Neuronal stem cell (in vitro differentiated cells): ENCODE measurements at regions not wholly inside any gene's neighbourhood (a gene's known extent, or its start where the extent isn't known, plus 50 kb on each side); places are given as distances from the start of the nearest gene placed in this dataset.

Experiments used
- DNase-seq: peaks from one replicate; pipeline ENCODE4 v3.0.0-alpha.2; 2013; ENCODE audit warnings: low spot score
- H2AFZ ChIP-seq: one replicate; pipeline ENCODE4 v1.6.1; 2013; ENCODE audit warnings: mild to moderate bottlenecking, low read length, inconsistent platforms
- H2AK5ac ChIP-seq: 2 replicates; pipeline ENCODE4 v1.6.1; 2013; ENCODE audit warnings: low read depth, mild to moderate bottlenecking, inconsistent platforms, low read length, moderate library complexity, mixed read lengths
- H2BK120ac ChIP-seq: 2 replicates; pipeline ENCODE4 v1.6.1; 2013; ENCODE audit warnings: low read depth, mild to moderate bottlenecking, inconsistent platforms, low read length, moderate library complexity, mixed read lengths
- H2BK12ac ChIP-seq: one replicate; pipeline ENCODE4 v1.6.1; 2013; ENCODE audit warnings: low read length, inconsistent platforms
- H2BK15ac ChIP-seq: 2 replicates; pipeline ENCODE4 v1.6.1; 2013; ENCODE audit warnings: mild to moderate bottlenecking, low read length, inconsistent platforms, mixed read lengths
- H2BK5ac ChIP-seq: one replicate; pipeline ENCODE4 v1.6.1; 2013; ENCODE audit warnings: inconsistent platforms, mild to moderate bottlenecking, low read length, moderate library complexity
- H3K14ac ChIP-seq: one replicate; pipeline ENCODE4 v1.6.1; 2013; ENCODE audit warnings: low read length, inconsistent platforms
- H3K18ac ChIP-seq: 2 replicates; pipeline ENCODE4 v1.6.1; 2013; ENCODE audit warnings: low read length, inconsistent platforms
- H3K23ac ChIP-seq: 2 replicates; pipeline ENCODE4 v1.6.1; 2013; ENCODE audit warnings: low read depth, mild to moderate bottlenecking, mixed read lengths, low read length, inconsistent platforms; ENCODE audit not compliant: poor library complexity
- H3K27ac ChIP-seq: replicated peaks from 3 replicates; pipeline ENCODE4 v1.5.1; 2013; ENCODE audit warnings: low read length, inconsistent platforms
- H3K27me3 ChIP-seq, 3 experiments: 2 replicates each; pipeline ENCODE4 v1.6.1; 2013; ENCODE audit warnings: low read length in 3 of 3, mild to moderate bottlenecking in 2 of 3, inconsistent platforms in 1 of 3, low read depth in 1 of 3, mixed read lengths in 1 of 3, moderate library complexity in 1 of 3; ENCODE audit not compliant: control insufficient read depth in 3 of 3, insufficient read depth in 3 of 3
- H3K36me3 ChIP-seq, 2 donors: replicated peaks in 1 of 2; 2 replicates each; pipeline ENCODE4 v1.6.1; 2013; ENCODE audit warnings: low read length in 2 of 2; ENCODE audit not compliant: control insufficient read depth in 2 of 2, insufficient read depth in 2 of 2
- H3K4ac ChIP-seq: 2 replicates; pipeline ENCODE4 v1.6.1; 2013; ENCODE audit warnings: inconsistent platforms, mild to moderate bottlenecking, low read length, moderate library complexity
- H3K4me1 ChIP-seq, 2 donors: 1 replicate in 1 of 2; 2 replicates in 1 of 2; pipeline ENCODE4 v1.6.1; 2013; ENCODE audit warnings: low read length in 2 of 2, low read depth in 1 of 2; ENCODE audit not compliant: control insufficient read depth in 2 of 2, insufficient read depth in 1 of 2
- H3K4me2 ChIP-seq: one replicate; pipeline ENCODE4 v1.6.1; 2013; ENCODE audit warnings: mild to moderate bottlenecking, low read length, inconsistent platforms; ENCODE audit not compliant: insufficient read depth, poor library complexity, severe bottlenecking
- H3K4me3 ChIP-seq, 2 donors: 2 replicates each; pipeline ENCODE4 v1.5.1; 2013; ENCODE audit warnings: low read length in 2 of 2, mild to moderate bottlenecking in 2 of 2, inconsistent platforms in 1 of 2, moderate library complexity in 1 of 2
- H3K79me1 ChIP-seq: one replicate; pipeline ENCODE4 v1.6.1; 2013; ENCODE audit warnings: low read depth, mild to moderate bottlenecking, inconsistent platforms, low read length, moderate library complexity
- H3K9ac ChIP-seq: one replicate; pipeline ENCODE4 v1.6.1; 2013; ENCODE audit warnings: mild to moderate bottlenecking, low read depth, low read length, inconsistent platforms; ENCODE audit not compliant: poor library complexity
- H3K9me3 ChIP-seq, 2 donors: replicated peaks in 1 of 2; 2 replicates each; pipeline versions ENCODE3 to v1.6.1; 2013; ENCODE audit warnings: low read length in 2 of 2, mild to moderate bottlenecking in 2 of 2, inconsistent platforms in 1 of 2, low read depth in 1 of 2, mixed read lengths in 1 of 2, moderate library complexity in 1 of 2; ENCODE audit not compliant: control insufficient read depth in 2 of 2, insufficient read depth in 1 of 2
- H4K8ac ChIP-seq: one replicate; pipeline ENCODE4 v1.6.1; 2013; ENCODE audit warnings: low read depth, mild to moderate bottlenecking, inconsistent platforms, low read length, moderate library complexity
- H4K91ac ChIP-seq: one replicate; pipeline ENCODE4 v1.6.1; 2013; ENCODE audit warnings: low read length, low read depth, mild to moderate bottlenecking, inconsistent platforms; ENCODE audit not compliant: poor library complexity
- WGBS, 2 donors: extraction: QIAGEN DNeasy Blood & Tissue Kit; methylation state at CpG; one replicate each; pipeline ENCODE4 v1.1.7; 2013; ENCODE audit warnings: missing lambda C conversion rate in 2 of 2, mixed read lengths in 1 of 2; ENCODE audit not compliant: insufficient read length in 2 of 2, insufficient replicate concordance in 1 of 2; ENCODE audit errors: extremely low coverage in 2 of 2; 5-methylcytosine and 5-hydroxymethylcytosine counted together

GRCh38 chr14:65348137-65348536 lies 64.4 kb upstream of the FUT8 start:
- no CpG with 5 or more reads among the region's 3 CpGs for WGBS, 2 donors

GRCh38 chr14:65349100-65349499 lies 63.4 kb upstream of the FUT8 start:
- Histone ChIP-seq H3K9ac (no peak overlapping the region), H3K27ac (no peak overlapping the region), H3K79me1 (no peaks in the 10 kb centered on the region), H2BK5ac (no peak overlapping the region), H3K4ac (no peak overlapping the region), H3K27me3 (no peaks in the 10 kb centered on the region), H3K18ac (no peak overlapping the region), H4K8ac (no peak overlapping the region), H3K9me3 (no peaks in the 10 kb centered on the region), H3K4me2 (no peak overlapping the region), H3K36me3 (no peaks in the 10 kb centered on the region), H4K91ac (no peak overlapping the region), H2BK120ac (no peak overlapping the region), H2AK5ac (no peak overlapping the region), H3K23ac (no peak overlapping the region), H2BK12ac (no peak overlapping the region), H3K14ac (no peak overlapping the region), H2AFZ (no peak overlapping the region), H3K4me1 (peaks cover 0 to 2% of the 10 kb centered on the region in 2 donors), H2BK15ac (no peak overlapping the region), H3K4me3 (no peak overlapping the region)
- WGBS, 2 donors = no CpG with 5 or more reads among the region's 4 CpGs
- DNase-seq = no peak

More at GRCh38 chr14:65348137-65348536, 64.4 kb upstream of the FUT8 start:
- DNase-seq = no peak
- Histone ChIP-seq H3K36me3 (no peaks in the 10 kb centered on the region), H3K27ac (no peak overlapping the region), H2AFZ (no peak overlapping the region), H3K23ac (no peak overlapping the region), H2BK120ac (no peak overlapping the region), H3K4me1 (peaks cover 0 to 2% of the 10 kb centered on the region in 2 donors), H4K8ac (no peak overlapping the region), H2BK15ac (no peak overlapping the region), H3K9ac (no peak overlapping the region), H3K9me3 (no peaks in the 10 kb centered on the region), H4K91ac (no peak overlapping the region), H2BK5ac (no peak overlapping the region), H2AK5ac (no peak overlapping the region), H3K4ac (no peak overlapping the region), H3K4me3 (no peak overlapping the region), H3K79me1 (no peaks in the 10 kb centered on the region), H3K14ac (no peak overlapping the region), H3K18ac (no peak overlapping the region), H3K4me2 (no peak overlapping the region), H3K27me3 (no peaks in the 10 kb centered on the region), H2BK12ac (no peak overlapping the region)

GRCh38 chr14:65351493-65352194 lies 60.9 kb upstream of the FUT8 start:
- Histone ChIP-seq H3K36me3 (no peaks in the 10 kb centered on the region), H3K23ac (no peak overlapping the region), H2BK120ac (no peak overlapping the region), H3K18ac (no peak overlapping the region), H3K27ac (no peak overlapping the region), H3K27me3 (no peaks in the 10 kb centered on the region), H2BK12ac (no peak overlapping the region), H3K4me1 (peaks cover 0 to 2% of the 10 kb centered on the region in 2 donors), H3K9me3 (no peaks in the 10 kb centered on the region), H3K4ac (no peak overlapping the region), H2BK15ac (no peak overlapping the region), H3K79me1 (no peaks in the 10 kb centered on the region), H3K4me3 (no peak overlapping the region), H3K9ac (no peak overlapping the region), H4K91ac (no peak overlapping the region), H2BK5ac (no peak overlapping the region), H3K14ac (no peak overlapping the region), H4K8ac (no peak overlapping the region), H2AK5ac (no peak overlapping the region), H2AFZ (no peak overlapping the region), H3K4me2 (no peak overlapping the region)
- WGBS, 2 donors = no CpG with 5 or more reads among the region's 6 CpGs
- DNase-seq = no peak

- WGBS, 2 donors = no CpG with 5 or more reads among the region's 2 CpGs
- no peak overlapping the region for H3K18ac ChIP-seq
- no peak overlapping the region for H4K91ac ChIP-seq
- H2AK5ac ChIP-seq = no peak overlapping the region
- DNase-seq = no peak
- H3K79me1 ChIP-seq = no peaks in the 10 kb centered on the region
- no peaks in the 10 kb centered on the region for H3K4me1 ChIP-seq
- H2BK15ac ChIP-seq = no peak overlapping the region
- no peak overlapping the region for H2BK120ac ChIP-seq
- no peak overlapping the region for H4K8ac ChIP-seq
- no peak overlapping the region for H3K4me3 ChIP-seq
- H3K4me2 ChIP-seq = no peak overlapping the region
- H3K27me3 ChIP-seq = no peaks in the 10 kb centered on the region
- H3K9ac ChIP-seq = no peak overlapping the region
- H2AFZ ChIP-seq = no peak overlapping the region
- no peak overlapping the region for H2BK5ac ChIP-seq
- H2BK12ac ChIP-seq = no peak overlapping the region
- H3K23ac ChIP-seq = no peak overlapping the region
- H3K4ac ChIP-seq = no peak overlapping the region
- H3K27ac ChIP-seq = no peak overlapping the region
- H3K36me3 ChIP-seq = no peaks in the 10 kb centered on the region
- H3K14ac ChIP-seq = no peak overlapping the region
- H3K9me3 ChIP-seq = no peaks in the 10 kb centered on the region
Measured at GRCh38 chr14:65352964-65353530, 59.5 kb upstream of the FUT8 start.
